ENCODE measurements at regions not wholly inside any gene's neighbourhood (a gene's known extent, or its start where the extent isn't known, plus 50 kb on each side); places are given as distances from the start of the nearest gene placed in this dataset.

DNA sequence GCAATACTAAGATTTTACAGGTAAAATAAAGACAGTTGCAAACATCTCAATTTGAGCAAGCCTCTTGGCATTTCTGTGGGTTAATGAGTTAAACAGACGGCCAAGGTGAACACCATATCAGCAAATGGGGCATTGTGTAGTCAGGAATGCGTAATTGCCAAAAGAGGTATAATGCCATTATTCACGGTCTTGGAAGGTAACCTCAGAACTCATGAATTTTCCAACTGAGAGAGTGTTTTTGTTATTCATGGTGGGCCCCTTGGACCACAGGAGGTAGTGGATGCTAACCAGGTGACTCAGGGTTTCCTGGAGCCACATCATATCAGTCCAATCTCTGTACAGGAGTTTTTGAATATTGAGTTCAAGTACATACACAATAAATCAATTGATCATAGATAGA is 368.0 kb upstream of the TECRL start:
- no peak overlapping the region for H3K4me3 ChIP-seq (ENCODE audit: low read length)
- DNase-seq (ENCODE audit: low read depth), result no peak
- TF ChIP-seq, protein P1, sequence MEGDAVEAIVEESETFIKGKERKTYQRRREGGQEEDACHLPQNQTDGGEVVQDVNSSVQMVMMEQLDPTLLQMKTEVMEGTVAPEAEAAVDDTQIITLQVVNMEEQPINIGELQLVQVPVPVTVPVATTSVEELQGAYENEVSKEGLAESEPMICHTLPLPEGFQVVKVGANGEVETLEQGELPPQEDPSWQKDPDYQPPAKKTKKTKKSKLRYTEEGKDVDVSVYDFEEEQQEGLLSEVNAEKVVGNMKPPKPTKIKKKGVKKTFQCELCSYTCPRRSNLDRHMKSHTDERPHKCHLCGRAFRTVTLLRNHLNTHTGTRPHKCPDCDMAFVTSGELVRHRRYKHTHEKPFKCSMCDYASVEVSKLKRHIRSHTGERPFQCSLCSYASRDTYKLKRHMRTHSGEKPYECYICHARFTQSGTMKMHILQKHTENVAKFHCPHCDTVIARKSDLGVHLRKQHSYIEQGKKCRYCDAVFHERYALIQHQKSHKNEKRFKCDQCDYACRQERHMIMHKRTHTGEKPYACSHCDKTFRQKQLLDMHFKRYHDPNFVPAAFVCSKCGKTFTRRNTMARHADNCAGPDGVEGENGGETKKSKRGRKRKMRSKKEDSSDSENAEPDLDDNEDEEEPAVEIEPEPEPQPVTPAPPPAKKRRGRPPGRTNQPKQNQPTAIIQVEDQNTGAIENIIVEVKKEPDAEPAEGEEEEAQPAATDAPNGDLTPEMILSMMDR (conservative IDR thresholded peaks at IDR 0.05; ENCODE audit: low read length), result no peak

DNA sequence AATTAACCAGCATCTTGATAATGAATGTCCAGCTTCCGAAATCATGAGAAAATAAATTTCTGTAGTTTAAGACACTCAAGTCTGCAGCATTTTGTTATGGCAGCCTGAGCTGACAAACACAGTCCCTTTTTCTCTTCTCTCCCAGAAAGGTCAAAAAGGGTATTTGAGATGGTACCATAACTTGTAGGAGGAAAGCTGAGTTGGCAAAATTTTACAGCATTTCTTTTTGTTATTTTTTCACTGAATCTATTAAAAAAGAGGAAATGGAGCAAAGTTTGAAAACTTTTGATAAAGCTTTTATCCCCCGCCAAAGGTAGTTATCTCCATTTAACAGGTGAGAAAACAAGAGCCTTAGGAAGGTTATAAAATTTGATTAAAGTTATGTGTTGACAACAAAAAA is 367.6 kb upstream of the TECRL start:
- TF ChIP-seq, protein P1 (conservative IDR thresholded peaks at IDR 0.05; ENCODE audit: low read length), result no peak
- H3K4me3 ChIP-seq (ENCODE audit: low read length), result no peak overlapping the region
- DNase-seq (ENCODE audit: low read depth), result no peak

DNA sequence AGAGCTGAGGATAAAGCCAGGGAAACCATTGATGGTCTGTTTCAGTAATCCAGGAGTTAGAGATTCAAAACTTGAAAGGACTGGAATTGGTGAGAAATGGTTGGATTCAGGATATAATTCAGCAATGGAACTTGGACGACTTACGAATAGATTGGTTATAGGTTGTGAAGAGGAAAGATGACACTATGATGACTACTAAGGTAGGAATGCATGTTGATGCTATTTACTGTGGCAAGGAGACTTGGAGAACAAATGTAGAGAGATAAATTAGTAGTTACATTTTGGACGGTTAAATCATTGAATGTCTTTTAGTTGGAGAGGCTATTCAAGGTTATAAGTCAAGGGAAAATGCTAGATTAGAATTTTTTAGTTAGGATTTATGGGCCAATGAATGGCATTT is 365.4 kb upstream of the TECRL start:
- TF ChIP-seq, protein P1 (conservative IDR thresholded peaks at IDR 0.05; ENCODE audit: low read length), result no peak
- no peak overlapping the region for H3K4me3 ChIP-seq (ENCODE audit: low read length)
- peak; percentile 3 for DNase-seq (ENCODE audit: low read depth)

DNA sequence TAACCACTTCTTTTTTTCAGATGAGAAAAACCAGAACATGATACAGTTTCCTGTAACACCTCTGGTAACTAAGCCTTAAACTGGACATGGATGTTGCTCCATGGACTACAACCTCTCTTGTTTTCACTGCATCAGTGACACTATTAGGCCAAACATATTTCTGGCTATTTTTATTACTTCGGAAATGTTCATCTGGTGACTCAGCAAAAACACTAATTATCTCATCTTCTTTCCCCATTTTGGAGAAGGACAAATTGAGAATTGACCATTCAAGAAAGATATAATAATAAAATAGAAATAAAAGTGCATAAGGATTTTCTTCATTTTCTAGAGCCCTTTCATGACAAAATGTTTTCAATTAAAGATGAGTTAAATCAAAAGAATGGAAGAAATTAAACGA is 361.9 kb upstream of the TECRL start:
- no peak overlapping the region for H3K4me3 ChIP-seq (ENCODE audit: low read length)
- TF ChIP-seq, protein P1 (conservative IDR thresholded peaks at IDR 0.05; ENCODE audit: low read length), result no peak
- DNase-seq (ENCODE audit: low read depth), result no peak

DNA sequence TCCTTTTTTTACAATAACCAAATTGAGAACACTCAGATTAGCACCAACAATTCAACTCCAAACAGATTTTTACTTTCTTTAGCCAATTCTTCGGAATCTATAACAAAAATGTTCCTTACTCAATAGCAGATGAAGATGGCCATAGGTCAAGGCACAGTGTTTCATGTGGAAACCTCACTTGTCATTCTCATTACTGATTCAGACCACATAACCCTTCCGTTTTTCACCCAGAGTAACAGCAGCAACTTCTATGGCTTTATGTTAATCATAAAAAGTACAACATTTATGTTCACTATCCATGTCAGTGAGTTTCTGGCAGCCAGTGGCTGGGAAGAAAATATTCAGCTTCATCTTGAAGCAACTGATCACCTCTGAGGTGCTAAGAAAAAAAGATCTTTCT is 358.3 kb upstream of the TECRL start:
- H3K4me3 ChIP-seq (ENCODE audit: low read length), result no peak overlapping the region
- DNase-seq (ENCODE audit: low read depth), result no peak
- TF ChIP-seq, protein P1 (conservative IDR thresholded peaks at IDR 0.05; ENCODE audit: low read length), result no peak

DNA sequence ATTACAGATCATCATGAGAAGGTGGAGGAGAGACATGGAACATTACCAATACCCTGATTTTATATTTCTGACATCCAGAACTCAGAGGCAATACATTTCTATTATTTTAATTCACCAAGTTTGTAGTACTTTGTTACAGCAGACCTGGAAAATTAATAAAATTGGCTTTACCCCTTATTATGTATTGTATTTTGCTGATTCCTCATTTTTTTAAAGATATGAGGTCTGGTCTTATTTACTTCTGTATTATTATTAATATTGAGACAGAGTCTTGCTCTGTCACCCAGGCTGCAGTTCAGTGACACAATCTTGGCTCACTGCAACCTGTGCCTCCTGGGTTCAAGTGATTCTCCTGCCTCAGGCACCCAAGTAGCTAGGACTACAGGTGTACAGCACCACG is 357.3 kb upstream of the TECRL start:
- TF ChIP-seq, protein P1 (conservative IDR thresholded peaks at IDR 0.05; ENCODE audit: low read length), result no peak
- DNase-seq (ENCODE audit: low read depth), result no peak
- no peak overlapping the region for H3K4me3 ChIP-seq (ENCODE audit: low read length)

DNA sequence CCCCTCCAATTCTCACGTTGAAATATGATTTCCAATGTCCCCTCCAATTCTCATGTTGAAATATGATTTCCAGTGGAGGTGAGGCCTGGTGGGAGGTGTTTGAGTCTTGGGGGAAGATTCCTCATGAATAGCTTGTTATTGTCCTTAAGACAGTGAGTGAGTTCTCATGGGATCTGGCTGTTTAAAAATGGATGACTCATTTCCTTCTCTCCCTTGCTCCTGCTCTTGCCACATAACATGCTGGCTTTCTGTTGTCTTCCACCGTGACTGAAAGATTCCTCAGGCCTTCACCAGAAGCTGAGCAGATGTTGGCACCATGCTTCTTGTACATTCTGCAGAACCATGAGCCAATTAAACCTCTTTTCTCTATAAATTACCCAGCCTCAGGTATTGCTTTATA is 346.8 kb upstream of the TECRL start:
- TF ChIP-seq, protein P1 (conservative IDR thresholded peaks at IDR 0.05; ENCODE audit: low read length), result no peak
- peak; percentile 17 for DNase-seq (ENCODE audit: low read depth)

More for the DNA sequence above, 346.8 kb upstream of the TECRL start:
- H3K4me3 ChIP-seq (ENCODE audit: low read length), result no peak overlapping the region

Data from AG10803 (cell line).